ENCODE measurements at regions not wholly inside any gene's neighbourhood (a gene's known extent, or its start where the extent isn't known, plus 50 kb on each side); places are given as distances from the start of the nearest gene placed in this dataset.

DNA sequence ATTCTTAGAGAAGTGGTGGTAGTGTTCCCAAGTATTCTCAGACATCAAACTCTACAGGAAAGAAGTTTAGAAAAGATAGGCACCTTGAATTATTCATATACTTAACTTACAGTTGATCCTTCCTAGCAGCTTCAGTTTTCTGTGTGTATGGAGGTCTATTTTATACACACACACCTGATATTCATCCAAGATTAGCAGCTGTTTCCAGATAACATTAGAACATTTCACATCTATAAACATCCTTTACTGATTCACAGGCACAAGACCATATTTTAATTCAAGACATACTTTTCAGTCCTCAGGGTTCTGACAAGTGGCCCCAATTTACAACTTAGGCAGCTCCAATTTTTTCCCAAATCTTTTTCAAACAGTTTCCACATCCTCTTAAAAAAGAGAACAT lies 287.8 kb upstream of the USP25 start:
- TF ChIP-seq, protein P1, sequence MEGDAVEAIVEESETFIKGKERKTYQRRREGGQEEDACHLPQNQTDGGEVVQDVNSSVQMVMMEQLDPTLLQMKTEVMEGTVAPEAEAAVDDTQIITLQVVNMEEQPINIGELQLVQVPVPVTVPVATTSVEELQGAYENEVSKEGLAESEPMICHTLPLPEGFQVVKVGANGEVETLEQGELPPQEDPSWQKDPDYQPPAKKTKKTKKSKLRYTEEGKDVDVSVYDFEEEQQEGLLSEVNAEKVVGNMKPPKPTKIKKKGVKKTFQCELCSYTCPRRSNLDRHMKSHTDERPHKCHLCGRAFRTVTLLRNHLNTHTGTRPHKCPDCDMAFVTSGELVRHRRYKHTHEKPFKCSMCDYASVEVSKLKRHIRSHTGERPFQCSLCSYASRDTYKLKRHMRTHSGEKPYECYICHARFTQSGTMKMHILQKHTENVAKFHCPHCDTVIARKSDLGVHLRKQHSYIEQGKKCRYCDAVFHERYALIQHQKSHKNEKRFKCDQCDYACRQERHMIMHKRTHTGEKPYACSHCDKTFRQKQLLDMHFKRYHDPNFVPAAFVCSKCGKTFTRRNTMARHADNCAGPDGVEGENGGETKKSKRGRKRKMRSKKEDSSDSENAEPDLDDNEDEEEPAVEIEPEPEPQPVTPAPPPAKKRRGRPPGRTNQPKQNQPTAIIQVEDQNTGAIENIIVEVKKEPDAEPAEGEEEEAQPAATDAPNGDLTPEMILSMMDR (IDR thresholded peaks at IDR 0.05; ENCODE audit: insufficient read depth, missing control alignments), result no peak
- FAIRE-seq (no peak), DNase-seq (ENCODE audit: insufficient read length, low spot score) (no peak)

DNA sequence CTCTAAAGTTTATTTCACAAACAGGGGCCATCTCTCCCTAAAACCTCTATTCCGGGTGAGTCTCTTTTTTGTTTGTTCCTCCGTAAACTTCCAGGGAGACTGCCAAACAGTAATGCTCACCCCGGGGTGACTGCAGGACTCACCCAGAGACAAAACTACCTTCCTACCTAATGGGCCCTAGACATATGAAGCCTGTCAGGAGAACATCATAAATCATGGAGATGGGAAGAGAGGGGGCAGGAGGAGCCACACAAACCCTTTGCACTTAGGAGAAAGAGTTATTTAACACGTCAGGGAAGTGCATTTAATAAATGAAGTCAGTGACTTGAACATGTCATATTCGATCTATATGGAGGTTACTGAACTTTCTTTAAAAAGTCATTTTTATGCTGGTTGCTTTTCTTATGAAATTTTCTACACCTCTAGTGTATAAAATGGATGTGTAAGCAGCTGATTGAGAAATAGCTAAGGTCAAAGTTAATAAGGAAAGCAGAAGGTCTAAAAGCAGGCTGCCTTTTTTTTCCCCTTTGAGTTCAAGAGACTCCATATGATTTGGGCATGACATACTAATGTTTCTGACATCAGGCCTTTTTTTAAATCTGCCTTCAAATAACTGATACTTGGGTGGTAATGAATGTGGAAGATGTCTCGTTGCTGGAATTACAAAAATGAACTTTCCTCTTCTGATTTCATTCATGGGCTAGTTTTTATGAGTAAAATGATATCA lies 286.9 kb upstream of the USP25 start:
- no peak for FAIRE-seq
- DNase-seq (ENCODE audit: insufficient read length, low spot score), result no peak
- TF ChIP-seq, protein P1 (IDR thresholded peaks at IDR 0.05; ENCODE audit: insufficient read depth, missing control alignments), result no peak

DNA sequence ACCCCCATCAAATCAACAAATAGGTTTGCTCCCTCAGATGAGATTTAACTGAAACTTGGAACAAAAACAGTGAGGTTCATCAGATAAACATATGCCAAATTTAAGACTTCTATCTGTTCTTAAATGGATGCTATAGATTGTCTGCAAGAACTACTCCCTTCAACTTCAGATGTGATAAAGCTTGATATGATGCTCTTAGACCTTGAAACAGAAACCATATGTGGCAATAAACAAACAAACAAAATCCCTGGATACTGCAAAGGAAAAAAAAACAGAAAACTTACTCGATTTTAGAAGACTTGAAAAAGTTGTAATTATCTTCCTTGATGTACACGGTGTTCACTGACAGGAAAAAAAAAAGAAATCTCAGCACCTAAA lies 286.1 kb upstream of the USP25 start:
- FAIRE-seq (no peak), DNase-seq (ENCODE audit: insufficient read length, low spot score) (no peak)
- TF ChIP-seq, protein P1 (IDR thresholded peaks at IDR 0.05; ENCODE audit: insufficient read depth, missing control alignments), result no peak

DNA sequence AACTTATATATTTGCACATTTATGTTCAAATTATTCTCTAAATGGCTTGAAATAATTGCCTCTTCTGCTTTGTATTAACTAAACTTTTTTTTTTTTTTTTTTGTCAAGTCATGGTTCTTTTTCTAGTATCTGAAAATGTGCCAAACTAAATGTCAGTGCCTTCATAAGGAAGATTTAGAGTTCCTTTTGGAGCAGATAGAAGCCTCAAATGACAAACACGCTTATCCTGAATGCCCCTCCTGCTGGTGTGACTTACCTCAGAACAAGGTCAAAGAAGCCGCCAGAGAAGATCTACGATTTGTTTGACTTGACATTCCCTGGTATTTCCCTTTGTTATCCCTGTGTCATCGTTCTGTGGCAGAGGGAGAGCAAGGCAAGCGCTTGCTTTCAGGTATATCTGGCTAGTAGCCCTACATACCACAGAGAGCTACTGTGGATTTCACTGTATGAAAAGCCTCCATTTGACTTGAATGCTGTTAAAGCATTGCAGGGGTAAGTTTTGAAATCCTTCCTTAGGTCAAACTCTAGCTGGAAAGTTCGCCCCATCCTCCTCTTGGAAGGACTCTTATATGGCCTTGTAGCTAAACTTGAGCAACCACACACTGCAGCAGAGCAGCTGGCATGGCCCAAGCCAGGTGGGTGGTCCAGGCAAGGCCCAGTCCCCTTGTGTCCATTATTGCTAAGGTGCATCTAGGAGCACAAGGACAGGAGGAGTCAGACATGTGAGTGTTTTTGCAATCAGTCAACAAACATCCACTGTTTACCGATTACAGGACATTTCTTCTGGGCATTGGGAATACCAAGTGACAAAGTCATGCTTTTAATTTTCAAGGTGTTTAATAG lies 285.4 kb upstream of the USP25 start:
- TF ChIP-seq, protein P1 (IDR thresholded peaks at IDR 0.05; ENCODE audit: insufficient read depth, missing control alignments), result no peak
- no peak for FAIRE-seq
- no peak for DNase-seq (ENCODE audit: insufficient read length, low spot score)

DNA sequence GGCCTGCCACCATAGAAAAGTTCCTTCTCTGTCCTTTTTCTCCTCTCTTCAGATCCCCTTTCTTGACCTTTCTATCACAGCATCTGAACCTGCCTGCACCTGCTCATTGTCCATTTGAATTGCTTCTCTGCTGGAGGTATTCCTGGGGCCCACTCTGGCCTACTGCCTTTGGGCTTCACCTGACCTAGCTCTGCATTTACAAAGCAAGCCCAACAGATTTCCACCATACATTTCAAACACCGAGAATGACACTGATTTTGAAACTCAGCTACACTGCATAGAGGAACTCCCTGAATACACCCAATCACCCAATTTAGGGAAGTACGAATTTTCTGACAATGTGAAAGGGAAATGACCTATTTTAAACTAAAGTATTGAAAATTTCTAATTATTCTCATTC lies 284.5 kb upstream of the USP25 start:
- TF ChIP-seq, protein P1 (IDR thresholded peaks at IDR 0.05; ENCODE audit: insufficient read depth, missing control alignments), result no peak
- FAIRE-seq (no peak), DNase-seq (ENCODE audit: insufficient read length, low spot score) (no peak)

DNA sequence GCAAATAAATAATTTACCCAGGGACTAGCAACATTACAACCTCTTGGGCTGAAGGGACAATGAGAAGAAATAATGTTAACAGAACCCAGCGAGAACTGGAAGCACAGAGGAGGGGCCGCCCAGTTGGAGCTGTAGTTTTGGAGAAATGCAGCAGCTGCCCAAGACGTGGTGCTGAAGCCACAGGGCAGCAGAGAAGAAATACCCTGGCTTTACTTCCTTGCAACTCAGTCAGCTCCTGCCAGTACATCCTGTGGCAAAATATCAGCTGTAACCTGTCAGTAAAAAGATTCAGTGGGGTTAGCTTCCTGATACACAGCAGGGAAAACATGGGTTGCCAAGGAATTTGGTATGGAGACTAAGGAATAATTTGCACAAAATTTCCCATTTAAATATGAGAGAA lies 283.6 kb upstream of the USP25 start:
- TF ChIP-seq, protein P1 (IDR thresholded peaks at IDR 0.05; ENCODE audit: insufficient read depth, missing control alignments), result no peak
- DNase-seq (ENCODE audit: insufficient read length, low spot score) (no peak), FAIRE-seq (no peak)

DNA sequence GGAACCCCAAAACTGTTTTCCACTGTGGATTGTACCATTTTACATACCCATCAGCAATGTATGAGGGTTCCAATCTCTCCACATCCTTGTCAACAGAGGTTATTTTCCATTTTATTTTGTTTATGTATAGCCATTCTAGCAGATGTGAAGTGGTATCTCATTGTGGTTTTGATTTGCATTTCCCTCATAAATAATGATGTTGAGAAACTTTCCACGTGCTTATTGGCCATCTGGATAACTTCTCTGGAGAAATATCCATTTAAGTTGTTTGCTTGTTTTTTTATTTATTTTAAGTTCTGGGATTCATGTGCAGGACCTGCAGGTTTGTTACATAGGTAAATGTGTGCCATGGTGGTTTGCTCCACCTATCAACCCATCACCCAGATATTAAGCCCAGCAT lies 280.2 kb upstream of the USP25 start:
- no peak for DNase-seq (ENCODE audit: insufficient read length, low spot score)
- FAIRE-seq, result no peak
- TF ChIP-seq, protein P1 (IDR thresholded peaks at IDR 0.05; ENCODE audit: insufficient read depth, missing control alignments), result no peak

Data from D721Med (cell line).